ENCODE measurements at regions not wholly inside any gene's neighbourhood (a gene's known extent, or its start where the extent isn't known, plus 50 kb on each side); places are given as distances from the start of the nearest gene placed in this dataset.
"Not testable (repeated sequence)": the region's sequence is repeated elsewhere in the genome, so short reads cannot be mapped to it uniquely, and the experiment has no call there.

GRCh38 chr3:193915613-193916012 lies 220.3 kb upstream of the HES1 start:
- TF ChIP-seq, protein P1, sequence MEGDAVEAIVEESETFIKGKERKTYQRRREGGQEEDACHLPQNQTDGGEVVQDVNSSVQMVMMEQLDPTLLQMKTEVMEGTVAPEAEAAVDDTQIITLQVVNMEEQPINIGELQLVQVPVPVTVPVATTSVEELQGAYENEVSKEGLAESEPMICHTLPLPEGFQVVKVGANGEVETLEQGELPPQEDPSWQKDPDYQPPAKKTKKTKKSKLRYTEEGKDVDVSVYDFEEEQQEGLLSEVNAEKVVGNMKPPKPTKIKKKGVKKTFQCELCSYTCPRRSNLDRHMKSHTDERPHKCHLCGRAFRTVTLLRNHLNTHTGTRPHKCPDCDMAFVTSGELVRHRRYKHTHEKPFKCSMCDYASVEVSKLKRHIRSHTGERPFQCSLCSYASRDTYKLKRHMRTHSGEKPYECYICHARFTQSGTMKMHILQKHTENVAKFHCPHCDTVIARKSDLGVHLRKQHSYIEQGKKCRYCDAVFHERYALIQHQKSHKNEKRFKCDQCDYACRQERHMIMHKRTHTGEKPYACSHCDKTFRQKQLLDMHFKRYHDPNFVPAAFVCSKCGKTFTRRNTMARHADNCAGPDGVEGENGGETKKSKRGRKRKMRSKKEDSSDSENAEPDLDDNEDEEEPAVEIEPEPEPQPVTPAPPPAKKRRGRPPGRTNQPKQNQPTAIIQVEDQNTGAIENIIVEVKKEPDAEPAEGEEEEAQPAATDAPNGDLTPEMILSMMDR (IDR thresholded peaks at IDR 0.05; ENCODE audit: unreplicated experiment): no peak
- BruUV-seq (replicated peaks): no TSS peak
- DNase-seq: no peak
- peaks cover 2% of the 10 kb centered on the region for H3K9me3 Mint-ChIP-seq (ENCODE audit: low read depth, unreplicated experiment)
- CTCF ChIA-PET: no interaction called here
- no peaks in the 10 kb centered on the region for H3K36me3 Mint-ChIP-seq (ENCODE audit: insufficient read depth, unreplicated experiment)
- H3K4me1 Mint-ChIP-seq (ENCODE audit: low read depth, unreplicated experiment): peaks cover 18% of the 10 kb centered on the region
- H3K4me3 Mint-ChIP-seq (ENCODE audit: low read depth, unreplicated experiment): no peak overlapping the region
- intact Hi-C loops (cut with micrococcal nuclease; ENCODE audit: unreplicated experiment): no loop called here
- no peak overlapping the region for H3K27ac Mint-ChIP-seq (ENCODE audit: unreplicated experiment)
- H3K27me3 Mint-ChIP-seq (ENCODE audit: unreplicated experiment): no peaks in the 10 kb centered on the region

GRCh38 chr3:193917158-193917557 lies 218.8 kb upstream of the HES1 start:
- no TSS peak for BruUV-seq (replicated peaks)
- TF ChIP-seq, protein P1 (IDR thresholded peaks at IDR 0.05; ENCODE audit: unreplicated experiment): no peak
- Mint-ChIP-seq H3K27me3 (ENCODE audit: unreplicated experiment) (no peaks in the 10 kb centered on the region), H3K27ac (ENCODE audit: unreplicated experiment) (no peak overlapping the region), H3K4me1 (ENCODE audit: low read depth, unreplicated experiment) (peaks cover 9% of the 10 kb centered on the region), H3K9me3 (ENCODE audit: low read depth, unreplicated experiment) (peaks cover 2% of the 10 kb centered on the region), H3K4me3 (ENCODE audit: low read depth, unreplicated experiment) (no peak overlapping the region), H3K36me3 (ENCODE audit: insufficient read depth, unreplicated experiment) (no peaks in the 10 kb centered on the region)
- DNase-seq: no peak
- CTCF ChIA-PET: no interaction called here
- intact Hi-C loops (cut with micrococcal nuclease; ENCODE audit: unreplicated experiment): no loop called here

GRCh38 chr3:193921465-193921864 lies 214.5 kb upstream of the HES1 start:
- no peak for DNase-seq
- H3K27me3 Mint-ChIP-seq (ENCODE audit: unreplicated experiment): no peaks in the 10 kb centered on the region
- H3K4me3 Mint-ChIP-seq (ENCODE audit: low read depth, unreplicated experiment): no peak overlapping the region
- peaks cover 12% of the 10 kb centered on the region for H3K9me3 Mint-ChIP-seq (ENCODE audit: low read depth, unreplicated experiment)
- peaks cover 9% of the 10 kb centered on the region for H3K4me1 Mint-ChIP-seq (ENCODE audit: low read depth, unreplicated experiment)
- no peak overlapping the region for H3K27ac Mint-ChIP-seq (ENCODE audit: unreplicated experiment)
- BruUV-seq (replicated peaks): no TSS peak
- CTCF ChIA-PET: interaction anchor here (0.5 kb wide), 1 partner anchor 141 kb away, joined by 3 read pairs; no protein-coding TSS in a partner anchor
- TF ChIP-seq, protein P1 (IDR thresholded peaks at IDR 0.05; ENCODE audit: unreplicated experiment): no peak
- no peaks in the 10 kb centered on the region for H3K36me3 Mint-ChIP-seq (ENCODE audit: insufficient read depth, unreplicated experiment)
- intact Hi-C loops (cut with micrococcal nuclease; ENCODE audit: unreplicated experiment): no loop called here

GRCh38 chr3:193922034-193922774 lies 213.7 kb upstream of the HES1 start:
- H3K4me3 Mint-ChIP-seq (ENCODE audit: low read depth, unreplicated experiment): no peak overlapping the region
- CTCF ChIA-PET: no interaction called here
- peaks cover 13% of the 10 kb centered on the region for H3K9me3 Mint-ChIP-seq (ENCODE audit: low read depth, unreplicated experiment)
- H3K36me3 Mint-ChIP-seq (ENCODE audit: insufficient read depth, unreplicated experiment): no peaks in the 10 kb centered on the region
- no peaks in the 10 kb centered on the region for H3K27me3 Mint-ChIP-seq (ENCODE audit: unreplicated experiment)
- H3K4me1 Mint-ChIP-seq (ENCODE audit: low read depth, unreplicated experiment): peaks cover 9% of the 10 kb centered on the region
- H3K27ac Mint-ChIP-seq (ENCODE audit: unreplicated experiment): no peak overlapping the region
- intact Hi-C loops (cut with micrococcal nuclease; ENCODE audit: unreplicated experiment): no loop called here
- TF ChIP-seq, protein P1 (IDR thresholded peaks at IDR 0.05; ENCODE audit: unreplicated experiment): no peak
- DNase-seq: no peak
- no TSS peak for BruUV-seq (replicated peaks)

DNA sequence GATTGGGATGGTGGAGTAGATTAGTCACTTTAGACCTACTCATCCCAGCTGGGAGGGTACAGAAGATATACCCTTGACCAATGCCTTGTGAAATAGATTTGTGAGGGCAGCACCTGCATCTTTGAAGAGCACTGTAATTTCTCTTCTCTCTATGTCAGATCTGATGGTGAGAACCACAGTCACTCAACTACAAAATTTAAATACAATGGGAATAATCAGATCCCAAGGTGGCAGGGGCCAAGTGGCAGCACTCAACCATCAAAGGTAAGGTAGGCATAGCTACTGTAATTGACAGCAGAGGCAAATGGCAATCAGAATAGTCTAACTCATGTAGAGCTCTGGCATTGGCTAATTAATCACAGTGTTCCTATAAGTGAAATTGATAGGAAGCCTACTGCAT lies 212.0 kb upstream of the HES1 start:
- H3K27me3 Mint-ChIP-seq (ENCODE audit: unreplicated experiment); DNase-seq; H3K36me3 Mint-ChIP-seq (ENCODE audit: insufficient read depth, unreplicated experiment); H3K27ac Mint-ChIP-seq (ENCODE audit: unreplicated experiment); intact Hi-C loops (cut with micrococcal nuclease; ENCODE audit: unreplicated experiment); CTCF ChIA-PET; H3K4me3 Mint-ChIP-seq (ENCODE audit: low read depth, unreplicated experiment); BruUV-seq (replicated peaks): not testable (repeated sequence)
- peaks cover 13% of the 10 kb centered on the region for H3K9me3 Mint-ChIP-seq (ENCODE audit: low read depth, unreplicated experiment)
- peaks cover 26% of the 10 kb centered on the region for H3K4me1 Mint-ChIP-seq (ENCODE audit: low read depth, unreplicated experiment)

- H3K27ac Mint-ChIP-seq (ENCODE audit: unreplicated experiment); H3K27me3 Mint-ChIP-seq (ENCODE audit: unreplicated experiment); BruUV-seq (replicated peaks); CTCF ChIA-PET; DNase-seq; H3K36me3 Mint-ChIP-seq (ENCODE audit: insufficient read depth, unreplicated experiment); H3K4me3 Mint-ChIP-seq (ENCODE audit: low read depth, unreplicated experiment): not testable (repeated sequence)
- Mint-ChIP-seq H3K4me1 (ENCODE audit: low read depth, unreplicated experiment) (peaks cover 29% of the 10 kb centered on the region), H3K9me3 (ENCODE audit: low read depth, unreplicated experiment) (peaks cover 10% of the 10 kb centered on the region)
- intact Hi-C loops (cut with micrococcal nuclease; ENCODE audit: unreplicated experiment): loop anchor here (5.0 kb wide), 1 partner anchor 54 kb away; no protein-coding TSS in a partner anchor
Measured at GRCh38 chr3:193926071-193926470, 209.9 kb upstream of the HES1 start.

Measured in Calu3 (cell line).